ENCODE measurements at regions not wholly inside any gene's neighbourhood (a gene's known extent, or its start where the extent isn't known, plus 50 kb on each side); places are given as distances from the start of the nearest gene placed in this dataset.

- Histone ChIP-seq H3K4me3 (no peak overlapping the region), H3K9me3 (no peaks in the 10 kb centered on the region), H3K4me1 (ENCODE audit: insufficient read depth) (no peaks in the 10 kb centered on the region), H3K36me3 (no peaks in the 10 kb centered on the region), H3K27ac (no peak overlapping the region), H3K27me3 (no peaks in the 10 kb centered on the region)
- no peak for DNase-seq
- intact Hi-C loops (cut with DNase I), result no loop called here
- TF ChIP-seq POLR2A (IDR thresholded peaks at IDR 0.05) (no peak), EP300 (IDR thresholded peaks at IDR 0.05) (no peak)
- TF ChIP-seq, protein P1, sequence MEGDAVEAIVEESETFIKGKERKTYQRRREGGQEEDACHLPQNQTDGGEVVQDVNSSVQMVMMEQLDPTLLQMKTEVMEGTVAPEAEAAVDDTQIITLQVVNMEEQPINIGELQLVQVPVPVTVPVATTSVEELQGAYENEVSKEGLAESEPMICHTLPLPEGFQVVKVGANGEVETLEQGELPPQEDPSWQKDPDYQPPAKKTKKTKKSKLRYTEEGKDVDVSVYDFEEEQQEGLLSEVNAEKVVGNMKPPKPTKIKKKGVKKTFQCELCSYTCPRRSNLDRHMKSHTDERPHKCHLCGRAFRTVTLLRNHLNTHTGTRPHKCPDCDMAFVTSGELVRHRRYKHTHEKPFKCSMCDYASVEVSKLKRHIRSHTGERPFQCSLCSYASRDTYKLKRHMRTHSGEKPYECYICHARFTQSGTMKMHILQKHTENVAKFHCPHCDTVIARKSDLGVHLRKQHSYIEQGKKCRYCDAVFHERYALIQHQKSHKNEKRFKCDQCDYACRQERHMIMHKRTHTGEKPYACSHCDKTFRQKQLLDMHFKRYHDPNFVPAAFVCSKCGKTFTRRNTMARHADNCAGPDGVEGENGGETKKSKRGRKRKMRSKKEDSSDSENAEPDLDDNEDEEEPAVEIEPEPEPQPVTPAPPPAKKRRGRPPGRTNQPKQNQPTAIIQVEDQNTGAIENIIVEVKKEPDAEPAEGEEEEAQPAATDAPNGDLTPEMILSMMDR (IDR thresholded peaks at IDR 0.05), result no peak
- 77 to 90% (median 89%) methylated on average over 1 of the region's 1 CpG for WGBS, 3 donors
Measured at GRCh38 chr3:20462226-20462625, 276.2 kb upstream of the SGO1 start.

DNA sequence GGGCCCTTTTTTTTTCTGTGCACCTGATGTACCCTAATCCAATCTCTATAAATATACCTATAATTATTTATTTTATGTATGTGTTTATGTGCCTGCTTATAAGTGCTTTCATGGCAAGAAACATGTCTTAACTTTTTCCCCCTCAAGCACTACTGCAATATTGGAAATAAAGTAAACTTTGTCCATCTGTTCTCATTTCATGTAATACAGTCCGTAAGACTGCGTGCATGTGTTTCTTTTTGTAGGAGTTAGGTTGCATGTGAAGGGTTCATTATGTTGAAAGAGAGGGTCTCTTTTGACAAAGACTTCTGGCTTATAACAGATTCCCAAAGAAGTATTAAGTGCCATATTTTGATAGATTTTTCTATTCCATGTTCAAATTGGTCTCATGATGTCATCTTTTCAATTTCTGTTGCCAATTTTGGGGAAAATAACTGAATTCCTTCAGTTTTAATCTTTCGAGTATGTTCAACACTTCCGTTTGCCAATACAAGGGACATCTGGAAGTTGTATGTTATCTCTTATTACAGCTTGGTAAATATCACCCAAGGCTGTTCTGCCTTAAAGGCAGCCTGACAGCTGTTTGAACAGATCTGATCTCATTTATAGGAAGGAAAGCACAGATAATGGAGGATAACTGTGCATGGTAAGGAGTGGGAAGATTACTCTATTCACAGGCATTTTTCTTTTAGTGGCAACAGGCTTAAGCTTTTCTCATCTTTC lies 273.1 kb upstream of the SGO1 start:
- intact Hi-C loops (cut with DNase I), result no loop called here
- WGBS, 3 donors, result 6 to 23% (median 7%) methylated on average over 4 of the region's 4 CpGs
- no peaks in the 10 kb centered on the region for H3K36me3 ChIP-seq
- H3K4me1 ChIP-seq (ENCODE audit: insufficient read depth), result no peaks in the 10 kb centered on the region
- no peak overlapping the region for H3K4me3 ChIP-seq
- H3K27ac ChIP-seq, result no peak overlapping the region
- H3K9me3 ChIP-seq, result no peaks in the 10 kb centered on the region
- TF ChIP-seq POLR2A (IDR thresholded peaks at IDR 0.05) (no peak), EP300 (IDR thresholded peaks at IDR 0.05) (no peak)
- DNase-seq, result no peak
- H3K27me3 ChIP-seq, result no peaks in the 10 kb centered on the region

- H3K27me3 ChIP-seq, result no peaks in the 10 kb centered on the region
- TF ChIP-seq, protein P1 (IDR thresholded peaks at IDR 0.05), result no peak
- TF ChIP-seq POLR2A (IDR thresholded peaks at IDR 0.05) (no peak), EP300 (IDR thresholded peaks at IDR 0.05) (no peak)
- DNase-seq, result no peak
- intact Hi-C loops (cut with DNase I), result no loop called here
- no peak overlapping the region for H3K27ac ChIP-seq
- H3K36me3 ChIP-seq, result no peaks in the 10 kb centered on the region
- no peaks in the 10 kb centered on the region for H3K9me3 ChIP-seq
- WGBS, 3 donors, result 54 to 68% (median 67%) methylated on average over 1 of the region's 1 CpG
- H3K4me3 ChIP-seq, result no peak overlapping the region
- no peaks in the 10 kb centered on the region for H3K4me1 ChIP-seq (ENCODE audit: insufficient read depth)
Measured at GRCh38 chr3:20456511-20456910, 270.5 kb upstream of the SGO1 start.

- intact Hi-C loops (cut with DNase I), result no loop called here
- H3K4me1 ChIP-seq (ENCODE audit: insufficient read depth), result no peaks in the 10 kb centered on the region
- no peaks in the 10 kb centered on the region for H3K36me3 ChIP-seq
- WGBS, 3 donors, result 41 to 50% methylated on average over 1 of the region's 1 CpG; no CpG with 5 or more reads in 1 of the 3 donors
- H3K27ac ChIP-seq, result no peak overlapping the region
- H3K27me3 ChIP-seq, result no peaks in the 10 kb centered on the region
- no peak for DNase-seq
- no peak overlapping the region for H3K4me3 ChIP-seq
- no peak for TF ChIP-seq POLR2A (IDR thresholded peaks at IDR 0.05)
- no peaks in the 10 kb centered on the region for H3K9me3 ChIP-seq
Measured at GRCh38 chr3:20451170-20451569, 265.2 kb upstream of the SGO1 start.

- Histone ChIP-seq H3K27me3 (no peaks in the 10 kb centered on the region), H3K27ac (no peak overlapping the region), H3K9me3 (no peaks in the 10 kb centered on the region), H3K4me3 (no peak overlapping the region), H3K4me1 (ENCODE audit: insufficient read depth) (no peaks in the 10 kb centered on the region), H3K36me3 (no peaks in the 10 kb centered on the region)
- TF ChIP-seq EP300 (IDR thresholded peaks at IDR 0.05), result no peak
- TF ChIP-seq, protein P1 (IDR thresholded peaks at IDR 0.05), result no peak
- TF ChIP-seq POLR2A (IDR thresholded peaks at IDR 0.05), result no peak
- 35 to 91% (median 81%) methylated on average over 1 of the region's 1 CpG for WGBS, 3 donors
- intact Hi-C loops (cut with DNase I), result no loop called here
- DNase-seq, result no peak
Measured at GRCh38 chr3:20450611-20451010, 264.6 kb upstream of the SGO1 start.
